Glutamatergic neuron (in vitro differentiated cells): ENCODE measurements at regions not wholly inside any gene's neighbourhood (a gene's known extent, or its start where the extent isn't known, plus 50 kb on each side); places are given as distances from the start of the nearest gene placed in this dataset.

ENCODE experiments used
- DNase-seq: peaks from one replicate; pipeline ENCODE4 v3.0.0; 2022
- H3K27ac Mint-ChIP-seq: one replicate; pipeline ENCODE4 v1.8.0; 2020; ENCODE audit warnings: mild to moderate bottlenecking, mixed read lengths, inconsistent platforms; ENCODE audit not compliant: unreplicated experiment
- H3K27me3 Mint-ChIP-seq: one replicate; pipeline ENCODE4 v1.8.0; 2020; ENCODE audit warnings: mild to moderate bottlenecking, moderate library complexity, mixed read lengths, inconsistent platforms; ENCODE audit not compliant: unreplicated experiment
- H3K36me3 Mint-ChIP-seq: one replicate; pipeline ENCODE4 v1.8.0; 2020; ENCODE audit warnings: mild to moderate bottlenecking, mixed read lengths, inconsistent platforms; ENCODE audit not compliant: unreplicated experiment
- H3K4me1 Mint-ChIP-seq: one replicate; pipeline ENCODE4 v1.8.0; 2020; ENCODE audit warnings: mild to moderate bottlenecking, low read depth, mixed read lengths, inconsistent platforms; ENCODE audit not compliant: unreplicated experiment
- H3K4me3 Mint-ChIP-seq: one replicate; pipeline ENCODE4 v1.8.0; 2020; ENCODE audit warnings: mild to moderate bottlenecking, mixed read lengths, inconsistent platforms; ENCODE audit not compliant: unreplicated experiment
- H3K9me3 Mint-ChIP-seq: one replicate; pipeline ENCODE4 v1.8.0; 2020; ENCODE audit warnings: mild to moderate bottlenecking, moderate library complexity, mixed read lengths, inconsistent platforms; ENCODE audit not compliant: unreplicated experiment
- CTCF ChIP-seq: fragments of 200-600 bp; sonication (generic); IDR thresholded peaks from one replicate; pipeline ENCODE4 v1.5.0; 2021; ENCODE audit not compliant: partially characterized antibody, unreplicated experiment

- Mint-ChIP-seq H3K9me3 (no peaks in the 10 kb centered on the region), H3K27me3 (no peaks in the 10 kb centered on the region), H3K4me3 (no peak overlapping the region), H3K4me1 (no peaks in the 10 kb centered on the region), H3K27ac (no peak overlapping the region), H3K36me3 (peaks cover 4% of the 10 kb centered on the region)
- TF ChIP-seq CTCF, result no peak
- DNase-seq, result no peak
These were observed 113.7 kb upstream of the MAP4K3 start for GRCh38 chr2:39550701-39551285.

GRCh38 chr2:39558906-39559305 is 106.8 kb upstream of the TMEM178A start:
- H3K4me3 Mint-ChIP-seq, result no peak overlapping the region
- DNase-seq, result no peak
- H3K4me1 Mint-ChIP-seq, result no peaks in the 10 kb centered on the region

GRCh38 chr2:39563572-39563971 is 102.1 kb upstream of the TMEM178A start:
- no peak for DNase-seq
- Mint-ChIP-seq H3K27ac (no peak overlapping the region), H3K4me3 (no peak overlapping the region), H3K27me3 (peaks cover 2% of the 10 kb centered on the region), H3K9me3 (peaks cover 7% of the 10 kb centered on the region), H3K4me1 (no peaks in the 10 kb centered on the region), H3K36me3 (peaks cover 18% of the 10 kb centered on the region)
- no peak for TF ChIP-seq CTCF

More at GRCh38 chr2:39558906-39559305, 106.8 kb upstream of the TMEM178A start:
- no peak for TF ChIP-seq CTCF
- H3K27me3 Mint-ChIP-seq, result peaks cover 2% of the 10 kb centered on the region
- no peak overlapping the region for H3K27ac Mint-ChIP-seq
- peaks cover 5% of the 10 kb centered on the region for H3K9me3 Mint-ChIP-seq
- peaks cover 14% of the 10 kb centered on the region for H3K36me3 Mint-ChIP-seq

- Mint-ChIP-seq H3K27me3 (peaks cover 2% of the 10 kb centered on the region), H3K9me3 (peaks cover 4% of the 10 kb centered on the region), H3K36me3 (peaks cover 18% of the 10 kb centered on the region), H3K27ac (no peak overlapping the region), H3K4me3 (no peak overlapping the region), H3K4me1 (no peaks in the 10 kb centered on the region)
- no peak for DNase-seq
- no peak for TF ChIP-seq CTCF
These were observed 98.2 kb upstream of the TMEM178A start for GRCh38 chr2:39567507-39567906.

- Mint-ChIP-seq H3K9me3 (peaks cover 2% of the 10 kb centered on the region), H3K4me1 (no peaks in the 10 kb centered on the region), H3K27ac (no peak overlapping the region), H3K4me3 (no peak overlapping the region), H3K27me3 (peaks cover 2% of the 10 kb centered on the region), H3K36me3 (peaks cover 12% of the 10 kb centered on the region)
- no peak for DNase-seq
- TF ChIP-seq CTCF, result no peak
These were observed 97.6 kb upstream of the TMEM178A start for GRCh38 chr2:39568116-39568515.
